ENCODE measurements at regions not wholly inside any gene's neighbourhood (a gene's known extent, or its start where the extent isn't known, plus 50 kb on each side); places are given as distances from the start of the nearest gene placed in this dataset.

DNA sequence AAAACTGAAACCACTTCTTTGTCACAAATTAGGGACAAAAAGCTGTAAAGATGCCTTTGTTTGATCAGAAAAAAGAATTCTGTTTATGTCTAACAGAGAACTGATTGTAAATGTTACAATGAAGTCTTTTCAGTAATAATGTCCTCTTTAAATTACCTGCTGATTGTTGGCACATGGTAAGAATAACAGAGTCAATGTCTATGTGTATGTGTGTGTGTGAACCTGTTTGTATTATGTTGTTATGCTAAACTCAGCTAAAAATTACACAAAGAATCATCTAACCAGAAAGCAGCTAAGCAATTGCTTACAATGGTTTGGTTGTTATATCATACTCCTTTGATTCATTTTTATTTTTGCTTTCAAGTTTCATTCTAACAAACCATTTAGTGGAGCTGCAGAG lies 159.1 kb upstream of the PDZRN3 start:
- TF ChIP-seq, protein P1, sequence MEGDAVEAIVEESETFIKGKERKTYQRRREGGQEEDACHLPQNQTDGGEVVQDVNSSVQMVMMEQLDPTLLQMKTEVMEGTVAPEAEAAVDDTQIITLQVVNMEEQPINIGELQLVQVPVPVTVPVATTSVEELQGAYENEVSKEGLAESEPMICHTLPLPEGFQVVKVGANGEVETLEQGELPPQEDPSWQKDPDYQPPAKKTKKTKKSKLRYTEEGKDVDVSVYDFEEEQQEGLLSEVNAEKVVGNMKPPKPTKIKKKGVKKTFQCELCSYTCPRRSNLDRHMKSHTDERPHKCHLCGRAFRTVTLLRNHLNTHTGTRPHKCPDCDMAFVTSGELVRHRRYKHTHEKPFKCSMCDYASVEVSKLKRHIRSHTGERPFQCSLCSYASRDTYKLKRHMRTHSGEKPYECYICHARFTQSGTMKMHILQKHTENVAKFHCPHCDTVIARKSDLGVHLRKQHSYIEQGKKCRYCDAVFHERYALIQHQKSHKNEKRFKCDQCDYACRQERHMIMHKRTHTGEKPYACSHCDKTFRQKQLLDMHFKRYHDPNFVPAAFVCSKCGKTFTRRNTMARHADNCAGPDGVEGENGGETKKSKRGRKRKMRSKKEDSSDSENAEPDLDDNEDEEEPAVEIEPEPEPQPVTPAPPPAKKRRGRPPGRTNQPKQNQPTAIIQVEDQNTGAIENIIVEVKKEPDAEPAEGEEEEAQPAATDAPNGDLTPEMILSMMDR (IDR thresholded peaks at IDR 0.05): no peak
- no peak for TF ChIP-seq POLR2A (IDR thresholded peaks at IDR 0.05)

All from stomach (tissue), 4 donors.